ENCODE measurements at regions not wholly inside any gene's neighbourhood (a gene's known extent, or its start where the extent isn't known, plus 50 kb on each side); places are given as distances from the start of the nearest gene placed in this dataset.
A peak's percentile ranks its signal among the peaks of the same experiment; 100 is the strongest.

GRCh38 chr2:20539133-20539719 lies 92.4 kb downstream of the RHOB start (continued):
- TF ChIP-seq, protein P1, sequence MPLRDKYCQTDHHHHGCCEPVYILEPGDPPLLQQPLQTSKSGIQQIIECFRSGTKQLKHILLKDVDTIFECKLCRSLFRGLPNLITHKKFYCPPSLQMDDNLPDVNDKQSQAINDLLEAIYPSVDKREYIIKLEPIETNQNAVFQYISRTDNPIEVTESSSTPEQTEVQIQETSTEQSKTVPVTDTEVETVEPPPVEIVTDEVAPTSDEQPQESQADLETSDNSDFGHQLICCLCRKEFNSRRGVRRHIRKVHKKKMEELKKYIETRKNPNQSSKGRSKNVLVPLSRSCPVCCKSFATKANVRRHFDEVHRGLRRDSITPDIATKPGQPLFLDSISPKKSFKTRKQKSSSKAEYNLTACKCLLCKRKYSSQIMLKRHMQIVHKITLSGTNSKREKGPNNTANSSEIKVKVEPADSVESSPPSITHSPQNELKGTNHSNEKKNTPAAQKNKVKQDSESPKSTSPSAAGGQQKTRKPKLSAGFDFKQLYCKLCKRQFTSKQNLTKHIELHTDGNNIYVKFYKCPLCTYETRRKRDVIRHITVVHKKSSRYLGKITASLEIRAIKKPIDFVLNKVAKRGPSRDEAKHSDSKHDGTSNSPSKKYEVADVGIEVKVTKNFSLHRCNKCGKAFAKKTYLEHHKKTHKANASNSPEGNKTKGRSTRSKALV (CRISPR knock-in tag; IDR thresholded peaks at IDR 0.05), result no peak
- TF ChIP-seq PHF20 (CRISPR knock-in tag; IDR thresholded peaks at IDR 0.05), result 0 out of 2 replicates have a peak, but pooled peaks have one; percentile 40
- peak; percentile 48 for TF ChIP-seq HDAC1 (CRISPR knock-in tag; IDR thresholded peaks at IDR 0.05)
- TF ChIP-seq, protein P2, sequence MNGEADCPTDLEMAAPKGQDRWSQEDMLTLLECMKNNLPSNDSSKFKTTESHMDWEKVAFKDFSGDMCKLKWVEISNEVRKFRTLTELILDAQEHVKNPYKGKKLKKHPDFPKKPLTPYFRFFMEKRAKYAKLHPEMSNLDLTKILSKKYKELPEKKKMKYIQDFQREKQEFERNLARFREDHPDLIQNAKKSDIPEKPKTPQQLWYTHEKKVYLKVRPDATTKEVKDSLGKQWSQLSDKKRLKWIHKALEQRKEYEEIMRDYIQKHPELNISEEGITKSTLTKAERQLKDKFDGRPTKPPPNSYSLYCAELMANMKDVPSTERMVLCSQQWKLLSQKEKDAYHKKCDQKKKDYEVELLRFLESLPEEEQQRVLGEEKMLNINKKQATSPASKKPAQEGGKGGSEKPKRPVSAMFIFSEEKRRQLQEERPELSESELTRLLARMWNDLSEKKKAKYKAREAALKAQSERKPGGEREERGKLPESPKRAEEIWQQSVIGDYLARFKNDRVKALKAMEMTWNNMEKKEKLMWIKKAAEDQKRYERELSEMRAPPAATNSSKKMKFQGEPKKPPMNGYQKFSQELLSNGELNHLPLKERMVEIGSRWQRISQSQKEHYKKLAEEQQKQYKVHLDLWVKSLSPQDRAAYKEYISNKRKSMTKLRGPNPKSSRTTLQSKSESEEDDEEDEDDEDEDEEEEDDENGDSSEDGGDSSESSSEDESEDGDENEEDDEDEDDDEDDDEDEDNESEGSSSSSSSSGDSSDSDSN (CRISPR knock-in tag; IDR thresholded peaks at IDR 0.05), result no peak
- TF ChIP-seq HOXD1 (CRISPR knock-in tag; IDR thresholded peaks at IDR 0.05), result no peak
- TF ChIP-seq AHR (CRISPR knock-in tag; IDR thresholded peaks at IDR 0.05), result no peak
- no peak for TF ChIP-seq ZZZ3 (CRISPR knock-in tag; IDR thresholded peaks at IDR 0.05; ENCODE audit: borderline replicate concordance)
- TF ChIP-seq EHMT2 (IDR thresholded peaks at IDR 0.05; ENCODE audit: borderline replicate concordance, low read depth, low read length), result no peak
- no peak for TF ChIP-seq ZNF432 (CRISPR knock-in tag; IDR thresholded peaks at IDR 0.05; ENCODE audit: borderline replicate concordance)
- no peak for TF ChIP-seq ZNF143 (CRISPR knock-in tag; IDR thresholded peaks at IDR 0.05)
- TF ChIP-seq, protein P3, sequence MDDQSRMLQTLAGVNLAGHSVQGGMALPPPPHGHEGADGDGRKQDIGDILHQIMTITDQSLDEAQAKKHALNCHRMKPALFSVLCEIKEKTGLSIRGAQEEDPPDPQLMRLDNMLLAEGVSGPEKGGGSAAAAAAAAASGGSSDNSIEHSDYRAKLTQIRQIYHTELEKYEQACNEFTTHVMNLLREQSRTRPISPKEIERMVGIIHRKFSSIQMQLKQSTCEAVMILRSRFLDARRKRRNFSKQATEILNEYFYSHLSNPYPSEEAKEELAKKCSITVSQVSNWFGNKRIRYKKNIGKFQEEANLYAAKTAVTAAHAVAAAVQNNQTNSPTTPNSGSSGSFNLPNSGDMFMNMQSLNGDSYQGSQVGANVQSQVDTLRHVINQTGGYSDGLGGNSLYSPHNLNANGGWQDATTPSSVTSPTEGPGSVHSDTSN (CRISPR knock-in tag; IDR thresholded peaks at IDR 0.05; ENCODE audit: borderline replicate concordance), result no peak
- TF ChIP-seq, protein P4, sequence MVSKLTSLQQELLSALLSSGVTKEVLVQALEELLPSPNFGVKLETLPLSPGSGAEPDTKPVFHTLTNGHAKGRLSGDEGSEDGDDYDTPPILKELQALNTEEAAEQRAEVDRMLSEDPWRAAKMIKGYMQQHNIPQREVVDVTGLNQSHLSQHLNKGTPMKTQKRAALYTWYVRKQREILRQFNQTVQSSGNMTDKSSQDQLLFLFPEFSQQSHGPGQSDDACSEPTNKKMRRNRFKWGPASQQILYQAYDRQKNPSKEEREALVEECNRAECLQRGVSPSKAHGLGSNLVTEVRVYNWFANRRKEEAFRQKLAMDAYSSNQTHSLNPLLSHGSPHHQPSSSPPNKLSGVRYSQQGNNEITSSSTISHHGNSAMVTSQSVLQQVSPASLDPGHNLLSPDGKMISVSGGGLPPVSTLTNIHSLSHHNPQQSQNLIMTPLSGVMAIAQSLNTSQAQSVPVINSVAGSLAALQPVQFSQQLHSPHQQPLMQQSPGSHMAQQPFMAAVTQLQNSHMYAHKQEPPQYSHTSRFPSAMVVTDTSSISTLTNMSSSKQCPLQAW (CRISPR knock-in tag; IDR thresholded peaks at IDR 0.05), result no peak
- TF ChIP-seq CSRNP1 (CRISPR knock-in tag; IDR thresholded peaks at IDR 0.05), result no peak
- no peak for TF ChIP-seq KDM2A (CRISPR knock-in tag; IDR thresholded peaks at IDR 0.05; ENCODE audit: borderline replicate concordance, low read depth)
- peak; percentile 23; the same call in 1 of the 2 replicates for TF ChIP-seq CEBPG (CRISPR knock-in tag; IDR thresholded peaks at IDR 0.05)
- TF ChIP-seq ZKSCAN8 (CRISPR knock-in tag; IDR thresholded peaks at IDR 0.05; ENCODE audit: borderline replicate concordance), result peak; percentile 4; the same call in 1 of the 2 replicates
- TF ChIP-seq ZNF17 (CRISPR knock-in tag; IDR thresholded peaks at IDR 0.05), result no peak
- TF ChIP-seq, protein P5, sequence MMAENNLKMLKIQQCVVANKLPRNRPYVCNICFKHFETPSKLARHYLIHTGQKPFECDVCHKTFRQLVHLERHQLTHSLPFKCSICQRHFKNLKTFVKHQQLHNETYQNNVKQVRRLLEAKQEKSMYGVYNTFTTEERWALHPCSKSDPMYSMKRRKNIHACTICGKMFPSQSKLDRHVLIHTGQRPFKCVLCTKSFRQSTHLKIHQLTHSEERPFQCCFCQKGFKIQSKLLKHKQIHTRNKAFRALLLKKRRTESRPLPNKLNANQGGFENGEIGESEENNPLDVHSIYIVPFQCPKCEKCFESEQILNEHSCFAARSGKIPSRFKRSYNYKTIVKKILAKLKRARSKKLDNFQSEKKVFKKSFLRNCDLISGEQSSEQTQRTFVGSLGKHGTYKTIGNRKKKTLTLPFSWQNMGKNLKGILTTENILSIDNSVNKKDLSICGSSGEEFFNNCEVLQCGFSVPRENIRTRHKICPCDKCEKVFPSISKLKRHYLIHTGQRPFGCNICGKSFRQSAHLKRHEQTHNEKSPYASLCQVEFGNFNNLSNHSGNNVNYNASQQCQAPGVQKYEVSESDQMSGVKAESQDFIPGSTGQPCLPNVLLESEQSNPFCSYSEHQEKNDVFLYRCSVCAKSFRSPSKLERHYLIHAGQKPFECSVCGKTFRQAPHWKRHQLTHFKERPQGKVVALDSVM (CRISPR knock-in tag; IDR thresholded peaks at IDR 0.05), result no peak
- no peak for TF ChIP-seq ZNF672 (CRISPR knock-in tag; IDR thresholded peaks at IDR 0.05)

Measured in HepG2 (cell line).